SK-N-SH (cell line): ENCODE measurements at regions not wholly inside any gene's neighbourhood (a gene's known extent, or its start where the extent isn't known, plus 50 kb on each side); places are given as distances from the start of the nearest gene placed in this dataset.

Experiments used
- CTCF ChIP-seq: fragments of 200-600 bp; sonication (generic); IDR thresholded peaks from 2 replicates; pipeline ENCODE4 v1.6.1; 2017; ENCODE audit warnings: antibody characterized with exemption, mild to moderate bottlenecking, moderate library complexity
- EP300 ChIP-seq, 2 experiments: IDR thresholded peaks; 2 replicates each; pipeline versions ENCODE4 v1.4.0 to v1.6.1; 2012; ENCODE audit warnings: borderline replicate concordance in 1 of 2, low read depth in 1 of 2, low read length in 1 of 2
- RAD21 ChIP-seq: IDR thresholded peaks from 2 replicates; pipeline ENCODE4 v1.6.1; 2012; ENCODE audit warnings: mild to moderate bottlenecking, low read length
- SIN3A ChIP-seq: IDR thresholded peaks from 2 replicates; pipeline ENCODE4 v1.6.1; 2012; ENCODE audit warnings: low read depth, mild to moderate bottlenecking, low read length, moderate library complexity, borderline replicate concordance

GRCh38 chr4:134375775-134376174, 174.2 kb upstream of the PABPC4L start:
- TF ChIP-seq CTCF = no peak
- no peak for TF ChIP-seq RAD21
- TF ChIP-seq SIN3A = no peak
- no peak for TF ChIP-seq EP300 (IDR thresholded peaks at IDR 0.05; ENCODE audit: borderline replicate concordance in 1 of 2, low read depth in 1 of 2, low read length in 1 of 2)
